ENCODE measurements at regions not wholly inside any gene's neighbourhood (a gene's known extent, or its start where the extent isn't known, plus 50 kb on each side); places are given as distances from the start of the nearest gene placed in this dataset.

GRCh38 chr6:77403424-77403823, 59.9 kb downstream of the HTR1B start:
- no peaks in the 10 kb centered on the region for H3K79me2 ChIP-seq (ENCODE audit: insufficient read depth, low read length)
- H3K36me3 ChIP-seq (ENCODE audit: insufficient read depth, low read length) = no peaks in the 10 kb centered on the region
- no peak overlapping the region for H3K4me2 ChIP-seq (ENCODE audit: insufficient read depth, low read length)
- H3K4me1 ChIP-seq (ENCODE audit: insufficient read depth, low read length) = no peaks in the 10 kb centered on the region
- H3K27ac ChIP-seq (ENCODE audit: low read length) = no peak overlapping the region
- no peaks in the 10 kb centered on the region for H3K27me3 ChIP-seq (ENCODE audit: insufficient read depth, low read length, poor library complexity)
- H2AFZ ChIP-seq (ENCODE audit: low read depth, low read length) = no peak overlapping the region
- no peaks in the 10 kb centered on the region for H3K9me3 ChIP-seq (ENCODE audit: insufficient read depth, low read length, severe bottlenecking)
- H3K4me3 ChIP-seq (ENCODE audit: low read depth in 1 of 2, low read length in 2 of 2) = no peak overlapping the region
- ATAC-seq (ENCODE audit: insufficient read depth, low read depth) = no peak
- no peak for DNase-seq
- TF ChIP-seq EZH2 (IDR thresholded peaks at IDR 0.05; ENCODE audit: borderline replicate concordance, low read depth, low read length, severe bottlenecking) = no peak
- TF ChIP-seq CTCF (IDR thresholded peaks at IDR 0.05; ENCODE audit: borderline replicate concordance, extremely low read depth, low read length, poor library complexity, severe bottlenecking) = no peak
- no peak overlapping the region for H3K9ac ChIP-seq (ENCODE audit: low read depth, low read length)
- no peaks in the 10 kb centered on the region for H4K20me1 ChIP-seq (ENCODE audit: insufficient read depth, low read length)

- H3K4me1 ChIP-seq (ENCODE audit: insufficient read depth, low read length) = no peaks in the 10 kb centered on the region
- TF ChIP-seq CTCF (IDR thresholded peaks at IDR 0.05; ENCODE audit: borderline replicate concordance, extremely low read depth, low read length, poor library complexity, severe bottlenecking) = no peak
- TF ChIP-seq EZH2 (IDR thresholded peaks at IDR 0.05; ENCODE audit: borderline replicate concordance, low read depth, low read length, severe bottlenecking) = no peak
- no peak overlapping the region for H3K27ac ChIP-seq (ENCODE audit: low read length)
- H3K4me2 ChIP-seq (ENCODE audit: insufficient read depth, low read length) = no peak overlapping the region
- H3K36me3 ChIP-seq (ENCODE audit: insufficient read depth, low read length) = no peaks in the 10 kb centered on the region
- no peak overlapping the region for H2AFZ ChIP-seq (ENCODE audit: low read depth, low read length)
- no peak overlapping the region for H3K4me3 ChIP-seq (ENCODE audit: low read depth in 1 of 2, low read length in 2 of 2)
- no peaks in the 10 kb centered on the region for H3K79me2 ChIP-seq (ENCODE audit: insufficient read depth, low read length)
- no peaks in the 10 kb centered on the region for H3K27me3 ChIP-seq (ENCODE audit: insufficient read depth, low read length, poor library complexity)
- H3K9me3 ChIP-seq (ENCODE audit: insufficient read depth, low read length, severe bottlenecking) = no peaks in the 10 kb centered on the region
- no peak overlapping the region for H3K9ac ChIP-seq (ENCODE audit: low read depth, low read length)
- DNase-seq = no peak
- no peaks in the 10 kb centered on the region for H4K20me1 ChIP-seq (ENCODE audit: insufficient read depth, low read length)
- ATAC-seq (ENCODE audit: insufficient read depth, low read depth) = no peak
These were observed 62.1 kb downstream of the HTR1B start for GRCh38 chr6:77401231-77401630.

DNA sequence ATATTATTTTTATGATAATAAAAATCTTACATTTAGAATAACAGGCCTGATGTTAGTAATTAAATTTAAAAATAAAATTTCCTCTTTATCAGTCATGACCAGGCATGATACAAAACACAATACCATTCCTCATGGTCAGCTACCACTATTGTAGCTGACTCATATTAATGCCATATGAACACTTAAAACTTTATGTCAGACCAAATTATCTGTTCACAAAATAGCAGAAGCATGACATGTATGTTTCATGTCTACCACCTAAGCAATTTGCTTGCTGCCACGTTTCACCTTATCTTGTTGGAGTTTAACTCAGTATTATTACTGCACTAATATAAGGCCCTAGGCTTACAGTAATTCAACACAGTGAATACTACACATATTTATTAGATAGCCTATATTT, 65.7 kb downstream of the HTR1B start:
- Histone ChIP-seq H3K4me3 (ENCODE audit: low read depth in 1 of 2, low read length in 2 of 2) (no peak overlapping the region), H3K36me3 (ENCODE audit: insufficient read depth, low read length) (no peaks in the 10 kb centered on the region), H3K9ac (ENCODE audit: low read depth, low read length) (no peak overlapping the region), H3K4me1 (ENCODE audit: insufficient read depth, low read length) (no peaks in the 10 kb centered on the region), H3K27ac (ENCODE audit: low read length) (no peak overlapping the region), H3K9me3 (ENCODE audit: insufficient read depth, low read length, severe bottlenecking) (no peaks in the 10 kb centered on the region), H2AFZ (ENCODE audit: low read depth, low read length) (no peak overlapping the region), H3K4me2 (ENCODE audit: insufficient read depth, low read length) (no peak overlapping the region), H4K20me1 (ENCODE audit: insufficient read depth, low read length) (no peaks in the 10 kb centered on the region), H3K79me2 (ENCODE audit: insufficient read depth, low read length) (no peaks in the 10 kb centered on the region), H3K27me3 (ENCODE audit: insufficient read depth, low read length, poor library complexity) (no peaks in the 10 kb centered on the region)
- ATAC-seq (ENCODE audit: insufficient read depth, low read depth) (no peak), DNase-seq (no peak)
- TF ChIP-seq CTCF (IDR thresholded peaks at IDR 0.05; ENCODE audit: borderline replicate concordance, extremely low read depth, low read length, poor library complexity, severe bottlenecking) = no peak
- no peak for TF ChIP-seq EZH2 (IDR thresholded peaks at IDR 0.05; ENCODE audit: borderline replicate concordance, low read depth, low read length, severe bottlenecking)

GRCh38 chr6:77389402-77389801, 73.9 kb downstream of the HTR1B start:
- Histone ChIP-seq H3K36me3 (ENCODE audit: insufficient read depth, low read length) (no peaks in the 10 kb centered on the region), H4K20me1 (ENCODE audit: insufficient read depth, low read length) (no peaks in the 10 kb centered on the region), H3K27me3 (ENCODE audit: insufficient read depth, low read length, poor library complexity) (no peaks in the 10 kb centered on the region), H3K79me2 (ENCODE audit: insufficient read depth, low read length) (no peaks in the 10 kb centered on the region), H3K9ac (ENCODE audit: low read depth, low read length) (no peak overlapping the region), H3K4me1 (ENCODE audit: insufficient read depth, low read length) (no peaks in the 10 kb centered on the region), H3K4me3 (ENCODE audit: low read depth in 1 of 2, low read length in 2 of 2) (no peak overlapping the region), H3K27ac (ENCODE audit: low read length) (no peak overlapping the region), H3K4me2 (ENCODE audit: insufficient read depth, low read length) (no peak overlapping the region), H3K9me3 (ENCODE audit: insufficient read depth, low read length, severe bottlenecking) (no peaks in the 10 kb centered on the region), H2AFZ (ENCODE audit: low read depth, low read length) (no peak overlapping the region)
- TF ChIP-seq EZH2 (IDR thresholded peaks at IDR 0.05; ENCODE audit: borderline replicate concordance, low read depth, low read length, severe bottlenecking) = no peak
- no peak for TF ChIP-seq CTCF (IDR thresholded peaks at IDR 0.05; ENCODE audit: borderline replicate concordance, extremely low read depth, low read length, poor library complexity, severe bottlenecking)
- DNase-seq (no peak), ATAC-seq (ENCODE audit: insufficient read depth, low read depth) (no peak)

Measured in DND-41 (cell line).